Stimulated activated CD4-positive, alpha-beta T cell treated with anti-CD3 and anti-CD28 coated beads, Interleukin-15, amount 100 ng/mL, for 48 hours (primary cell): ENCODE measurements at regions not wholly inside any gene's neighbourhood (a gene's known extent, or its start where the extent isn't known, plus 50 kb on each side); places are given as distances from the start of the nearest gene placed in this dataset.
"Not testable (repeated sequence)": the region's sequence is repeated elsewhere in the genome, so short reads cannot be mapped to it uniquely, and the experiment has no call there.

Experiments used
- DNase-seq, 2 donors: peaks; one replicate each; pipeline ENCODE4 v3.0.0-alpha.2; 2020; ENCODE audit warnings: low read depth in 2 of 2

DNA sequence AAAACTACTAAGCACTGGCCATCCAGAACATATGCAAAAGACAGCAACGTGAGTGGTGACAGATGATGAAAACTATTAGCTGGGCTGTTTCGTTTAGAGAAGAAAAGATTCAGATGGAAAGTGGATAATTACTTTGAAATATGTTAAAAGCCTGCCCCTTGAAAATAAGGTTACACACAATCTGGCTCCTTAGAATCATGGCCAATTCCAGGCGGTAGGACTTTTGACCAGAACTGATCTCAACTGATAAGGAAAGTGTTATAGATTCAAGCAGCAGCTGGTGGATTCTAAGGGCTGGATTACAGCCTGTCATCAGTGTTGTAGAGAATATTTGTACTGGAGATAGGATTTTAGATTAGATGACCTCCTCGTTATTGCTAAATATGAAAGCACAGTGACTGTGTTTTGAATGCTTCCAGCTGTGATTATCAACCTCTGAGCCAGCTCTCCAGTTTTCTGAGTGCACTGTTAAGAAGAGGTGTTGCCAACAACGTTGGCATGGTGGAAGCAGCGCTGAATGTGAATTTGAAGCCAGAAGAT lies 75.1 kb downstream of the KBTBD2 start:
- not testable (repeated sequence) for DNase-seq

GRCh38 chr7:32814779-32815178 lies 76.8 kb downstream of the KBTBD2 start:
- not testable (repeated sequence) for DNase-seq

DNA sequence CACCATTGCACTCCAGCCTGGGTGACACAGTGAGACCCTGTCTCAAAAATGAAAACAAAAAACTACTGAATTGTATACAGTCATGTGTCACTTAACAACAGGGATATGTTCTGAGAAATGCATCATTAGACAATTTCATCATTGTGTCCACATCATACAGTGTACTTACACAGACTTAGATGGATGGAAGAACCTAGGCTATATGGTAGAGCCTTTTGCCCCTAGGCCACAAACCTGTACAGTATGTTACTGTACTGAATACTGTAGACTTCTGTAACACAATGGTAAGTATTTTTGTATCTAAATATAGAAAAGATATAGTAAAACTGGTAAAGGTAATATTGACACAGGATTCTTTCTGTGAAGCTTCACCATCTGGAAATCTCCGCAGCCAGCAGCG lies 81.7 kb downstream of the KBTBD2 start:
- no peak for DNase-seq

DNA sequence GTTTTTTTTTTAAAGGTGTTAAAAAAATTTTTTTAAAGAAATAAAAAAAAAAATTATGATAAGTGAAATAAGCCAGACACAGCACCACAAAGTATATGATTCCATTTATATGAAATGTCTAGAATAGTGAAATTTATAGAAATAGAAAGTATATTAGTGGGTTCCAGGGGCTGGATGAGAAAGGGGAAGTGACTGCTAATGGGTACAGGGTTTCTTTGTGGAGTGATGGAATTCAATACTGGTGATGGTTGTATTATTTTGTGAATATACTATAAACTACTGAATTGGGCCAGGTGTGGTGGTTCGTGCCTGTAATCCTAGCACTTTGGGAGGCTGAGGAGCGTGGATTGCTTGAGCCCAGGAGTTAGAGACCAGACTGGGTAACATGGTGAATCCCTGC lies 82.2 kb downstream of the KBTBD2 start:
- DNase-seq, result no peak

DNA sequence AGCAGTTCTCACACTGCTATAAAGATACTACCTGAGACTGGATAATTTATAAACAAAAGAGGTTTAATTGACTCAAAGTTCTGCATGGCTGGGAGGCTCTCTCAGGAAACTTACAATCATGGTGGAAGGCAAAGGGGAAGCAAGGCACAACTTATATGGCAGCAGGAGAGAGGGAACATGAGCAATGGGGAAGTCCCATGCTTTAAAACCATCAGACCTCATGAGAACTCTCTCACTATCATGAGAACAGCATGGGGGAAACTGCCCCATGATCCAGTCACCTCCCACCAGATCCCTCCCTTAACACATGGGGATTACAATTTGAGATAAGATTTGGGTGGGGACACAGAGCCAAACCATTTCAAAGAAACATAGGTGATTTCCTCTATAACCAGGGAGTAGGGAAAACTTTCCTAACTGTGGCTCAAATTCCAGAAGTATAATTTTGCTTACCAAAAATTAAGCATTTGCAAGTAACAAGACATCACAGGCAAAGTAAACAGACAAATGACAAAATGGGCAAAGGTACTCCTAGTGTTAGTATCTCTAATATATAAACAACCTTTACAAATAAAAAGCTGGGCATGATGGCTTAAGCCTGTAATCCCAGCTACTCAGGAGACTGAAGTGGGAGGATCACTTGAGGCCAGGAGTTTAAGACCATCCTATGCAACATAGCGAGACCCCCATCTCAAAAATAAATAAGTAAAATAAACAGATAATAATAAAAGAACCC lies 88.0 kb downstream of the KBTBD2 start:
- no peak for DNase-seq

GRCh38 chr7:32802305-32802910 lies 89.2 kb downstream of the KBTBD2 start:
- DNase-seq, result no peak

DNA sequence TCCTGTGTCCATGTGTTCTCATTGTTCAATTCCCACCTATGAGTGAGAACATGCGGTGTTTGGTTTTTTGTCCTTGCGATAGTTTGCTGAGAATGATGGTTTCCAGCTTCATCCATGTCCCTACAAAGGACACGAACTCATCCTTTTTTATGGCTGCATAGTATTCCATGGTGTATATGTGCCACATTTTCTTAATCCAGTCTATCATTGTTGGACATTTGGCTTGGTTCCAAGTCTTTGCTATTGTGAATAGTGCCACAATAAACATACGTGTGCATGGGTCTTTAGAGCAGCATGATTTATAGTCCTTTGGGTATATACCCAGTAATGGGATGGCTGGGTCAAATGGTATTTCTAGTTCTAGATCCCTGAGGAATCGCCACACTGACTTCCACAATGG lies 98.5 kb downstream of the KBTBD2 start:
- not testable (repeated sequence) for DNase-seq

GRCh38 chr7:32790766-32791430 lies 100.7 kb downstream of the KBTBD2 start:
- DNase-seq, result not testable (repeated sequence)

GRCh38 chr7:32789266-32789665 lies 102.3 kb downstream of the KBTBD2 start:
- not testable (repeated sequence) for DNase-seq

DNA sequence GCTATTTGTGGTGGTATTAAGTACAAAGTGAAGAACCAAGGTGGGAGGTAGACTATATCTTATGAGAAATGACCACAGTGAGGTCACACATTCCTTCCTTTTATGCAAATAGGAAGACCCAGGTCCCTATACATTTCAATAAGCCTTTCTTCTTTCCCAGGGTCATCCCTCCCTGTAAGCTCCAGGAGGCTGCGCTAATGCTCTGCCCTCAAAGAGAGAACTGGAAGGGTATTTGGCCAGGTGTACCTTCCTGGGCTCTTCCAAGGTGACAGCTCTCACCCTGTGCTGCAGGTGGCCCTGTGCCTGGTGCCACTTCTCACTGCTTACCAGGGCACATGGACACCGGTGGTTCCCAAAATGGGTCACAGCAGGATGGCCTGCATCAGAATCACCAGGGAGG lies 103.4 kb downstream of the KBTBD2 start:
- not testable (repeated sequence) for DNase-seq

- not testable (repeated sequence) for DNase-seq
Measured at GRCh38 chr7:32785365-32785944, 106.1 kb downstream of the KBTBD2 start.

DNA sequence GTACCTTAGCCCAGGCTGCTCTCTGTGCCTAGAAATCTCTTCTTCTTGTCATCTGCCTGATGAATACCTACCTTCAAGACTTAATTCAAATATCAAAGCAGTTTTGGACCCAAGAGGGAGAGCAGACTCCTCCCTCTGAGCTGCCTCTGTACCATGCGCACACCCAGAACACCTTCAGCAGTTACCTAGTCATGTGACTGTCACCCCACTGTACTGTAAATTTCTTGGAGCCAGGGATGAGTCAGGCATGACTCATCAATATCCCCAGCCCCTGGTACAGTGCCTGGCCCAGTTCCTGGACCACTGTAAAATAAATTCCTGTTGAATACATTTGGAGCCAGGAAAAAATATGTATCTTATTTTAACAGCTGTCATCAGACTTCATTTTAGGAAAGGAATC lies 111.7 kb downstream of the KBTBD2 start:
- DNase-seq, result not testable (repeated sequence)

DNA sequence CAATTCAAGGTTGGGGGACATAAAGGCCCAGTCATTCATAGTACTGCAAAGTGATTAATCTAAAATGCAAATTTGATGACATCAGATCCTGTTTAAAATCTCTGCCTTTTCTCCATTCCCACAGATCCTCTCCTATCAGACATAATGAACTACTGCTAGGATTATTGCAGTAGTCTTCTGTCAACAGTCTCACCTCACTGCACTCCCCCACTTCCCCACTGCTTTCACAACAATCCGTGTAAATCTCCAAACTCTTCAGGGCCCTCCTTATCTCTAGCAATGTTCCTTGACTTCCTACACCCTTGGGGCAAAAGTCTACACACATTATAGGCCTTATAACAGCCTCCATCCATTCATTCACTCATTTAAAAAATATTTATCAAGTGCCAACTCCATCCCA lies 112.4 kb downstream of the KBTBD2 start:
- no peak for DNase-seq

GRCh38 chr7:32777041-32777666 lies 114.4 kb downstream of the KBTBD2 start:
- DNase-seq, result not testable (repeated sequence)

- DNase-seq, result not testable (repeated sequence)
Measured at GRCh38 chr7:32776318-32776717, 115.2 kb downstream of the KBTBD2 start.

DNA sequence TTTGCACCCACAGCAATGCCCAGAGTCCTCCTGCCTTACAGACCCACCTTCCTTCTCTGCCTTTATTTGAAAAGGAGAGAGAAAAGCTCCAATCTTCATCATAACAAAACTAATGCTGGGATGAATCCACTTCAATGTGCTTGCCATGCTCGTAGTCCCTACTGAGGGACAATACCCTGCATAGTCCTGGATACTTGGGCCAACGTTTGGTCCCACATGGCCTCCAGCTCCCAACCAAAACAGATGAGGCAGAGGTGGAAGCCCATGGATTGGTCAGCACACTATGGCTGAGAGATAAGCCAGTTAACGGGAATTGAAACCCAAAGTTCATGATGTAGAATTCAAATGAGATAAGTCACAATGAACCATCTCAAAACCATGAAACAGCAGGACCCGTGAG lies 115.8 kb downstream of the KBTBD2 start:
- DNase-seq, result not testable (repeated sequence)

GRCh38 chr7:32774541-32774951 lies 117.0 kb downstream of the KBTBD2 start:
- DNase-seq, result no peak

DNA sequence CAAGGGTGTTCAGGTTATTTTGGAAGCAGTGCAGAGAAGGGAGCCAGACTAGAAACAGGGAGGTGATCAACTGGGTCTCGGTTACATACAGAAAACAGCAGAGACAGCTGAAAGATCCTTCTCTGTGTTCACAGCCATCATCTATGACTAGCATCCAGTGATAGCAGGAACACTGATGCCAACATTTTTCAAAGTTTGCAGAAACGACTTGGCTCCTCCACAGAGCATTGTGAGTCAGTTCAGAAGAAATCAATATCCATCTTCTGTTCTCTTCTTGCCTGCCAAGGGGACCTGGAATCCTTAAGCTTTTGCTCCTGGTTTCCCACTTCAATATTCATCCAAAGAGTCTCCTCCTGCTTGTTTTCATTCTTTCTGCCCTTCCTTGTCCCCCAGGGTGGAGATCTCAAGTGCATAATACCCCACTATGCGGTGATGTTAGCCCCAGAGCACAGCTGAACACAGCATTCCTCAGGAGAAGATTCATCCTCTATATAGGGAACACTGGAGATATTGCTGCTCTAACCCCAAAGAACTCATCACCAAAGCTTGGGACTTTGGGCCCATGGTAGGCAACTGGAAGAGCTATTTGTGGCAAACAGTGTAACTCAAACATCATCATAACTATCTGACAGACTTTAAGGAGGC lies 122.6 kb downstream of the KBTBD2 start:
- not testable (repeated sequence) for DNase-seq

DNA sequence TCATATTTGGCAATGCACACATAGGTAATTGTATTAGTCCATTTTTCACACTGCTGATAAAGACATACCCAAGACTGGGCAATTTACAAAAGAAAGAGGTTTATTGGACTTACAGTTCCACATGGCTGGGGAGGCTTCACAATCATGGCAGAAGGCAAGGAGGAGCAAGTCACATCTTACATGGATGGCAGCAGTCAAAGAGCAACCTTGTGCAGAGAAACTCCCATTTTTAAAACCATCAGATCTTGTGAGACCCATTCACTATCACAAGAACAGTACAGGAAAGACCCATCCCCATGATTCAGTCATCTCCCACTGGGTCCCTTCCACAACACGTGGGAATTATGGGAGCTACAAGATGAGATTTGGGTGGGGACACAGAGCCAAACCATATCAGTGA lies 123.2 kb downstream of the KBTBD2 start:
- DNase-seq, result not testable (repeated sequence)

- DNase-seq, result not testable (repeated sequence)
Measured at GRCh38 chr7:32765649-32766251, 125.8 kb downstream of the KBTBD2 start.

GRCh38 chr7:32765185-32765584 lies 126.4 kb downstream of the KBTBD2 start:
- no peak for DNase-seq
